ENCODE measurements at regions not wholly inside any gene's neighbourhood (a gene's known extent, or its start where the extent isn't known, plus 50 kb on each side); places are given as distances from the start of the nearest gene placed in this dataset.
A peak's percentile ranks its signal among the peaks of the same experiment; 100 is the strongest.
"Not testable (repeated sequence)": the region's sequence is repeated elsewhere in the genome, so short reads cannot be mapped to it uniquely, and the experiment has no call there.

DNA sequence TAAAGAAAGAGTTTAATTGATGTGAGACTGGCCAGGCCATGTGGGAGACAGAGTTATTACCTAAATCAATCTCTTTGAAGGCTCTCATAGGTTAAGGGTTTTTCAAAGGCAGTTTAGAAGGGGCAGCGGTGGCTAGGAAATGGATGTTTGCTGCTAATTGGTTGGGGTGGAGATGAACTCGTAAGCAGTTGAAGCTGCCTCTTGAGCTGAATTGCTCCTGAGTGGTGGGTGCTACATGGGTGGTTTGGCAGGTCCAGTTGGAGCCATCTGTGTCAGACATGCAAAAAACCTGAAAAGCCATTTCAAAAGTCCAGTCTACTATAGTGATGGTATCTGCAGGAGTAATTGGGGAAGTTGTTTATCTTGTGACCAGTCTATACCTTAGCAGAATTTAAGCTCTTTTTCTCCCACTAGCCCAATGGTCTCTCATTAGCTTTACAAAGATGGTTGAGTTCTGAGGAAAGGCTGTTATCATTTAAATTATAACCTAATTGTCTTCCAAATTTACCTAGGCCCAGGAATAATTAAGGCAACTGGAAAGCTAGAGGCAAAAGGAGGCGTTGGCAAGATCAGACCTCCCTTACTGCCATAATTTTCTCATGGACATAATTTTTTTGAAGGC, 762.4 kb upstream of the FRG1 start:
- no peak for DNase-seq (ENCODE audit: low read depth in 2 of 2)

DNA sequence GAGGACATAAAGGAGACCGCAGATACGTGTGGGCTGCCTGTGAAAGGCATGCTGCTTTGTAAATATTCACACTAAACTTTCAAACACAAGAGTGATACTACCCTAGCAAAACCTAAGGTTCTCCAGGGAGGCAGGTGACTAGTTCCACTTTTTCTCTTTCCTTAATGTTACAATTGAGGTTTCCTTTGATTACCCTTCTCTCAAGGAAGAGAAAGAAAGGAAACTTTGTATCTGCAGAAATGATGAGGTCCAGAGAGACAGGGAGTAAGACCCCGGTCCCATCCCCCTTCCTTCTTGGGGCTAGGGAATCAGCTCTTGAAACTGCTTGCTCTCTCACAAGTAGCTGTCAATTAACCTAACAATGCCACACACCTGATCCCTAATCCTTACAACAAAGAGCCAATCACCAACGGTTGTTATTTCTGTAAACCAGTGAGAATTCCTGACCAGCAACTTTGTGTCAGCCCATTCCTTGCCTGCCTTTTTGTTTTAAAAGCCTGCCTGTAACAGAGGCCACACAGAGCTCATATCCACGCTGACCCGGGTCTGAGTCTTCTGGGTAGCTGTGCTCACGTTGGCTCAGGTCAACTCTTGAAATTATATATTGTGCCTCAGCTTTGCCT, 754.8 kb upstream of the FRG1 start:
- DNase-seq (ENCODE audit: low read depth in 2 of 2) = no peak

DNA sequence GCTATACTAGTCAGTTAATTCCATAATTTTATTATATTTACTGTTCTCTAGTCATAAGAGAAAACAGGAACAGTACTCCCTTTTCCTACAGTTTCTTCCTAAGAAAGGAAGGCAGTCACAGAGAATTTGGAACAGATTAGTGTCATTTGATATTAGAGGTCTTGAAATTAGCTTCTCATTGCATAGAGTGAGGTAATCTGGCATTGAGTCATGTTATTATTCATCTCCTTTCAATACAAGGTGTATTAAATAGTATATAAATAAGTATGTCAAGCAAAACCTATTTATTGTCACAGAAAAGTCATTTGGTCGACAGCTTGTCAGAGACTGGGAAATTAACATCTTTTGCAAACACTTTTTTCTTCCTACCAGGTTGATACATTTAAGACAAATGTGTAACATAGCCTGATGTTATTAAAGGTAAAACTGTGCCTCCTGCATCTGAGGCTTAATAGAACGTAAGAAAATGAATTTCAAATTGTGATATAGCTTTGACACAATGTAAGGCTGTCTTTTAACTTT, 753.1 kb upstream of the FRG1 start:
- DNase-seq (ENCODE audit: low read depth in 2 of 2) = no peak

DNA sequence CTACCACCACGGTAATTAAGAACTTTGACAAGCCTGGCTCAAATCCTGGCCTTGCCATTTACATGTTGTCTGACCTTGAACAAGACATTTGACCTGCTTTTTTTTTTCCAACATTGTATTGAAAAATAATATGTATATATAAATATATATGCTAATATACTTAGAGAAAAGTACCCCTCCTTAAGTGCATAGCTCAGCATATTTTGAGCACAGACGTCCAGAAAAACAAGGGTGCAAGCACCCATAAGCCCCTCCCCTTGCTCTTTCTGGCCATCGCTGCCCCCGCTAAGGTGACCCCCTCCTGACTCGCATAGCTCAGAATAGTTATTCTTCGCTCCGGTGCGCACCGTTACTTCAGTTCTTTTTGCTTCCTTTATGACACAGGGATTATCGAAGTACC, 742.0 kb upstream of the FRG1 start:
- DNase-seq (ENCODE audit: low read depth in 2 of 2) = no peak

DNA sequence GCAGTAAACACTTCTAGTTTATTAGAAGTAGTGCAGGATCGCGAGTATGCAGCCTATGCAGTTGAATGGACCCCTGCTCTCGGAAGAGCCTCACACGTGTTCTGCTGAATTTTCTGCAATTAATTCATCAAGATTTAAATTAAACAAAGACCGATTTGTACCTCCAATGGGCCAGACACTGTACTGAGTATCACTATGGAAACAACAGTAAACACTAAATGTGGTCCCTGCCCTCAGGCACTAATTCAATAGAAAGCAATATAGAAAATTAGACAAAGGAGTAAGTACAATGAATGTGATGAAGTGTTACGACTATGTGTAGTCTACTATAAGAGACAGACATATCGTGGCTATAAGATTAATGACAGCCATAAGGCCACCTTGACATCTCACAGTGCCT, 740.3 kb upstream of the FRG1 start:
- DNase-seq (ENCODE audit: low read depth in 2 of 2) = no peak

DNA sequence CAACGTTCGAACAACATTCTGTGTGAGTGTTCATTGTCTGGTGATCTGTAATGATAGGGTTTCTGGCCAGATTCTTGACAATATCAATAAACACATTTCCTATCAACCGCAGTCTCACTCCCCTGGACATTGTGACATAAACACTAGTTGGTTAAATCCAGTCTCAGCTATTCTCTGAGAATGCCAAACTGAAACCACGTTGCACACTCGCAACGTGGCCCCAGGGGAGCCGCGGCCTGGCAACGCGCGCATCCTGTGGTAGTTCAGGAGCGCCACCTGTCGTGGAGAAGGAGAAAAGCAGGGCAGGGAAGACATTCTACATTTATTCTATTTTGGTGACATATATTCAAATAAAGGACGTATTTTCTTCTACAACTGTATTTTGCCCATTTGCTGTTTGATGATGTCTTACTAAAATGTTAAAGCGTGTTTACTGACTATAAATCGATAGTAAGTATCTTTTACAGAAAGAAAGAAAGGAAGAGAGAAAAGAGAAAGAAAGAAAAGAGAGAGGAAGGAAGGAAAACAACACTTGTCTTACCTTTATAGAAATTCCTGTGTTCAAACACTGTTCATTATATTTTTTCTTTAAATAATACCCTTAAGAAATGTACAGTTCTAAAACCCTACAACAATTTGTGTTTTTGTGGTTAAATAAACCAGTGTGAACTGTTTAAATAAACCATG, 738.3 kb upstream of the FRG1 start:
- DNase-seq (ENCODE audit: low read depth in 2 of 2) = peak in 1 of 2 donors; percentile 11

DNA sequence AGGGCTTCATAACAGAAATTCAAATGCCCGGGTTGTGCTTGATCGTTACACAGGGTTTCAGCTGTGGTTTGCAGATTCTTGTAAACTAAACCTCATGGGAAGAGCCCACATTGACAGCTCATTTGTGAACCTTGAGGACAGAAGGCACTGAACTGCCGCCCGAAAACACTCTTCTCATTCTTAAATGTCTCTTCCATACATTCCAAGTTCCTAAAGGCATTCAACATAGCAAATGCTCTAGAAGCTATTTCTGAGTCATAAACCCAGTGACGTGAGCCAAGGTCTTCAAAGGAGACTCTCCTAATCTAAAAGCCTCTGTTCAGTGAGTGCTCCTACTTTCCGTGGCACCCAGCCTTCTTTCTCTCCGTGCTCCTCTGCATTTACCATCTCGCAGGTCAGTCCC, 737.8 kb upstream of the FRG1 start:
- no peak for DNase-seq (ENCODE audit: low read depth in 2 of 2)

DNA sequence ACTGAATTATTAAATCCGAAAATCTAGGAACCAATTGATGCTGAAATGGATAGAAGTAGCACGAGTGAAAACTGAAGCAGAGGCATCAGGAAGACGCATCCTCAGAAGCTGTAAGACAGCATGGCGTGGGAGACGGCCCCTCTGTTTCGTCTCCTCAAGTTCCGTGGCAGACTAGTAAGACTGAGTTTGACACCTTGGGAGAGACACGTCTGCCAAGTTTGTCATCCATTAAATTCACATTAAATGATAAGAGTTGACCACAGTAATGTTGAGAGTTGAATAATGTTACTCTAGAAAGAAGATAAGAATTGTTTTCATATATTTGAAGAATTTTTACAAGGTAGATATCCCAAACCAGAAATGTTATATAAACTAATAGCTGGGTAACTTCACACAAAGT, 736.1 kb upstream of the FRG1 start:
- DNase-seq (ENCODE audit: low read depth in 2 of 2) = no peak

DNA sequence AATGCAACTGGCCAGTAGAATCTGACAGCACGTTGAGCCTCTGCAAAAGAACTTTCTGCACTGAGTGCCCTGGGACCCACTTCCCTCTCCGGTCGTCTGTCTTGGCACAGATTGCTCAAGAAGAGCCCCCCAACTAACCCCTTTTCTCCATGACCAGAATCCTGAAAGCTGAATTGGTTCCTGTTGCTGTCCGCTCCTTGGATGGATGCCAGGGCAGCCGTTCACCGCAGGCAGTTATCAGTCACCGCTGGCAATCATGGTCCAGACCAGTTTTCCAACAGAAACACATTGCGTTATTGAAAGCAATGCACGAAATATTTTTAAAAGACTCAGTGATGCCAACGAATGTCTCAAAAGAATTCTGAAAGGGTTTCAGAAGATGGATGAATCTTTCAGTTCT, 733.7 kb upstream of the FRG1 start:
- DNase-seq (ENCODE audit: low read depth in 2 of 2) = no peak

DNA sequence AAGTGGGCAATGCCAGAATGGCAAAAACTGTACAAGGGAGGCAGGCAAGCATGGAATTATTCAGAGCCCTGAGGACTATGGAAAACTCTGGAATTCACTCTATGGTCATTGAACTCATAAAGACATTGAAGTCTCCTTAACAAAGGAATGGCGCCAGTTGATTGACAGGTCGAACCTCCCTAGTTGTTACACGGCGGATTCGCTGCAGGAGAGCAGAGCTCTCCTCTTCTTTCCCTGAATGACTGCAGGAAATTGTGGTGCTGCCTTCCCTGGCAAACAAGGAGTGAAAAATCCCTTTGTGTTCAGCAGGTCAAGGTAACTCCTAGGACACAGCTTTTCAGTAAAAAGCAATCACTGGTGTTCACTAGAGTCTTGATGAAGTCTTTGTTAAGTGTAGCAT, 732.8 kb upstream of the FRG1 start:
- no peak for DNase-seq (ENCODE audit: low read depth in 2 of 2)

DNA sequence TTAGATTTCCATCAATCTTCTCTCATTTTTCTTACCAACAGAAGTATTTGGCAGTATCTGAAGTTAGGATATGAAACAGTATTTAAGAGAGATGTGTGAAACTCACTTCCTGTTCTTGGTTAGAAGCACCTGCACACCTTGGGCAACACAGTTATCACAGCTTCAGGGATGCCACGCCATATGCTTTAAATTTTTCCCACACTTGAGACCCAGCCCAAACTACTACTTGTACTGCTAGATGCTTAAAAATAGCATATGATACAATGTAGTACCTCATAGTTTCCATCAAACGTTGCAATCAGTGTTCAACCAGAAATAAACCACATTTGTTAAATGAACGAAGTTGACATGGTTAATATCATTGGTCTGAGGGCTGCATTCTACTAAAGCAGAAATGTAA, 725.1 kb upstream of the FRG1 start:
- no peak for DNase-seq (ENCODE audit: low read depth in 2 of 2)

DNA sequence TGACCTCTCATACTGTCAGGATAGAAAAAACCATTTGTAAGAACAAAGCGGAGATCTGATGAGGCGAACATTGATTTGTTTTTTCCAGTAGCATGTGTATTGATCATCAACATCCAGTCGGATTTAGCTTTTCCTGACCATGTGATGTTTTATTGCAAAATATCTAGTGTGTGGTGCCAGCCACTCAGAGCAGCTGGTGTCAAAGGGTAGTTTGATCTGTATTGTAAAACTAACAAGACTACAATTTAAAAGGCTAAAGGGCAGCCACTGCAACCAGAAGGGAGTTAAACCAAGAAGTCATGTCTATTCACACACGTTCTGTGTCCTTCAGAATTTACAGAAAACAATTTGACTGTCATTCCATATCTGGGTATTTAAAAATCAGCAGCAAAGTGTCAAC, 719.0 kb upstream of the FRG1 start:
- no peak for DNase-seq (ENCODE audit: low read depth in 2 of 2)

DNA sequence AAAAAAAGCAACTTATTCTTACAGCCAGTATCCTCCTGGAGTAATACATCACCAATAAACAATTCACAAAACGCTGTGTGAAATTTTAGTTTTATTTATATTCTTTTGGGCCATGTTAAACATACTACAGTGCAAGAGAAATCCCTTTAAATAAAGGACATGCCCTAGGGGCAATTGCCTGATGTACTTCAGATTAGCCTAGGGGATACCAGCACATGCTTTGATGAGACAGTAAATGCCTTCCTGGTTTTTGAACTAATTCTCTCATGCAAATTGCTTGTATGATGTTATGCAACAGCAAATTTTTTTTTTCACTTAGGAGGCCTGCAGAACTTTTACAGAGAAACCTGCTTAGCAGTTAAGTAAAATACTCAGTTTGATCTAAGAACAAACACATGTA, 711.9 kb upstream of the FRG1 start:
- no peak for DNase-seq (ENCODE audit: low read depth in 2 of 2)

DNA sequence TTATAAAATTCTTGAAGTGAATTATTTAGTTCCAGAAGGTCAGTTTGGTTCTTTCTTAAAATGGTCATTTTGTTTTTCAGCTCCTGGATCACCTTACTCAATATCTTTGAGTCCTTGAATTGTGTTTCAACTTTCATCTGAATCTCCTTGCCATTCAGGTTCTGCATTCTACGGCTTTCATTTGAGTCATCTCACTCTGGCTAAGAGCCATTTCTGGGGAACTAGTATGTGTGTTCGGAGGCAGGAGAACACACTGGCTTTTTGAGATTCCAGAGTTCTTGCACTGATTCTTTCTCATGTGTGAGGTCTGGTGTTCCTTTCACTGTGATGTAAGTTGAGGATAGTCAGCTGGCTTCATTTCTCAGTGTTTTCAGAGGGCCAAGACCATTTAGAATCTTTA, 708.4 kb upstream of the FRG1 start:
- DNase-seq (ENCODE audit: low read depth in 2 of 2) = no peak

DNA sequence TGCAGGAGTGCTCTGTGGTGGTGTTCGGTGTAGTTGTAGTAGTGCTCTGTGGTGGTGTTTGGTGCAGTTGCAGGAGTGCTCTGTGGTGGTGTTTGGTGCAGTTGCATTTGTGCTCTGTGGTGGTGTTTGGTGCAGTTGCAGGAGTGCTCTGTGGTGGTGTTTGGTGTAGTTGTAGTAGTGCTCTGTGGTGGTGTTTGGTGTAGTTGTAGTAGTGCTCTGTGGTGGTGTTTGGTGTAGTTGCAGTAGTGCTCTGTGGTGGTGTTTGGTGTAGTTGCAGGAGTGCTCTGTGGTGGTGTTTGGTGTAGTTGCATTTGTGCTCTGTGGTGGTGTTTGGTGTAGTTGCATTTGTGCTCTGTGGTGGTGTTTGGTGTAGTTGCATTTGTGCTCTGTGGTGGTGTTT, 706.9 kb upstream of the FRG1 start:
- not testable (repeated sequence) for DNase-seq (ENCODE audit: low read depth in 2 of 2)

DNA sequence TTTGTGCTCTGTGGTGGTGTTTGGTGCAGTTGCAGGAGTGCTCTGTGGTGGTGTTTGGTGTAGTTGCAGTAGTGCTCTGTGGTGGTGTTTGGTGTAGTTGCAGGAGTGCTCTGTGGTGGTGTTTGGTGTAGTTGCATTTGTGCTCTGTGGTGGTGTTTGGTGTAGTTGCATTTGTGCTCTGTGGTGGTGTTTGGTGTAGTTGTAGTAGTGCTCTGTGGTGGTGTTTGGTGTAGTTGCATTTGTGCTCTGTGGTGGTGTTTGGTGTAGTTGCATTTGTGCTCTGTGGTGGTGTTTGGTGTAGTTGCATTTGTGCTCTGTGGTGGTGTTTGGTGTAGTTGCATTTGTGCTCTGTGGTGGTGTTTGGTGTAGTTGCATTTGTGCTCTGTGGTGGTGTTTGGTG, 705.7 kb upstream of the FRG1 start:
- not testable (repeated sequence) for DNase-seq (ENCODE audit: low read depth in 2 of 2)

DNA sequence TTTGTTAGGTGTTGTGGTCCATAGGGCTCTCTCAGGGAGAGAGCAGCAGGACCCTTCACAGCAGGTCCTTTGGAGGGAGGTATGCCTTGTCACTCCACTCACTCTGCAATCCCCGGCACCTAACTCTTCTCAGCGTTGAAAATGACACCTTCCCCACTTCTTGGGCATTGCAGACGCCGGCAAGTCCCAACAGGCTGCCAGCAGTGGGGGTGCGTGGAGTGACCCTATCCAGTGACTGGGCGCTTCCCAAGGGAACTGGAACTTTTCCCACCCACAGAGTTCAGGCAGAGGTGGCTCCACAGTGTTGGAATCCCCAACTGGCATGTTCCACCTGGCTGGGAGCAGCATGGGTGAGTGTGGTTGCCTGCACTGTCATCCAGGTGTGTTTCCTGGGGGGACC, 705.1 kb upstream of the FRG1 start:
- no peak for DNase-seq (ENCODE audit: low read depth in 2 of 2)

DNA sequence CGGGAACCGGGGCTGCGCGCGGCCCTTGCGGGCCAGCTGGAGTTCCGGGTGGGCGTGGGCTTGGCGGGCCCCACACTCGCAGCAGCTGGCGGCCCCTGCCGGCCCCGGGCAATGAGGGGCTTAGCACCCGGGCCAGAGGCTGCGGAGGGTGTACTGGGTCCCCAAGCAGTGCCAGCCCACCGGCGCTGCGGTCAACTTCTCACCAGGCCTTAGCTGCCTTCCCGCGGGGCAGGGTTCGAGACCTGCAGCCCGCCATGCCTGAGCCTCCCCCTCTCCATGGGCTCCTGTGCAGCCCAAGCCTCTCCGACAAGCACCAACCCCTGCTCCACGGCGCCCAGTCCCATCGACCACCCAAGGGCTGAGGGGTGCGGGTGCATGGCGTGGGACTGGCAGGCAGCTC, 704.4 kb upstream of the FRG1 start:
- not testable (repeated sequence) for DNase-seq (ENCODE audit: low read depth in 2 of 2)

DNA sequence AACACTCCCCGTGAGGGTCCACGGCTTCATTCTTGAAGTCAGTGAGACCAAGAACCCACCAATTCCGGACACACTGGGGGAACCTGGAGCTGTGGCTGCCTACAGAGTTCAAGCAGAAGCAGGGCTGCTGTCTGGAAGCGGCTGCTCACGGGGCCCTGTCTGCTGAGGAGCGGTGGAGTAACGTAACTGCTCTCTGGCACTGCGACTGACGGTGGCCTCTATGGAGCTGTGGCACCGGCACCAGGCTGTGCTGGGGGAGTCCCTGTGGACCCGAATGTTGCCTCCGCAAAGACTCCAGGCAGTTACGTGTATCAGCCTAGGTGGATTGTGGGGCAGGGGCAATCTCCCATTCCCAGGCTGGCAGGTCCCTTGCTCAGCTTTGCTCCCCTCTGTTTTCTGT, 703.3 kb upstream of the FRG1 start:
- DNase-seq (ENCODE audit: low read depth in 2 of 2) = no peak

DNA sequence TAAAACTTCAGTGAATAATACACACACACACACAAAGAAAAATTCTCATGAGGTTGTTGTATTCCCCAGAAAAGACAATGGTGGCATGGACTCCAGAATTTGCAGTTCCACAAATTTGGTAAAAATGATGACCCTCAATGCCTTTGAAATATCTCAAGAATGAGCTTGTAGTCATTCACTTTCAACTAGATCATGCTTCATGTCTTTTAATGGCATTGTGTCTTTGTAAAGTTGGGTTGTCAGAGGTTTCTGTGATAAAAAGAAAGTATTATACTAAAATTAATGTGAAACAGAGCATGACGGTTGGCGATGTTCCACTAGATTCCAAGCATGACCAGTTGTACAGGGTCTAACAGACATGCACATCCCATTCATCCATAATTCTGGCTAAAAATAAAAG, 685.0 kb upstream of the FRG1 start:
- no peak for DNase-seq (ENCODE audit: low read depth in 2 of 2)

DNA sequence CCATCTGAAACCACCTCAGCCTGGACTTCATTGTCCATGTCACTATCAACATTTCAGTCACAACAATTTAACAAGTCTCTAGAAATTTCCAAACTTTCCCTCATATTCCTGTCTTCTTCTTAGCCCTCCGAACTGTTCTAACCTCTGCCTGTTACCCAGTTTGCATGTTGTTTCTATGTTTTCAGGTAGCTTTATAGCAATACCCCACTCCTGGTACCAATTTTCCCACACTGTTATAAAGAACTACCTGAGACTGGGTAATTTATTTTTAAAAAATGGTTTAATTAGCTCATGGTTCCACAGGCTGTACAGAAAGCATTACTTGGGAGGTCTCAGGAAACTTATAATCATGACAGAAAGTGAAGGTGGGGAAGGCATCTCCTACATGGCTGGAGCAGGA, 679.2 kb upstream of the FRG1 start:
- no peak for DNase-seq (ENCODE audit: low read depth in 2 of 2)

DNA sequence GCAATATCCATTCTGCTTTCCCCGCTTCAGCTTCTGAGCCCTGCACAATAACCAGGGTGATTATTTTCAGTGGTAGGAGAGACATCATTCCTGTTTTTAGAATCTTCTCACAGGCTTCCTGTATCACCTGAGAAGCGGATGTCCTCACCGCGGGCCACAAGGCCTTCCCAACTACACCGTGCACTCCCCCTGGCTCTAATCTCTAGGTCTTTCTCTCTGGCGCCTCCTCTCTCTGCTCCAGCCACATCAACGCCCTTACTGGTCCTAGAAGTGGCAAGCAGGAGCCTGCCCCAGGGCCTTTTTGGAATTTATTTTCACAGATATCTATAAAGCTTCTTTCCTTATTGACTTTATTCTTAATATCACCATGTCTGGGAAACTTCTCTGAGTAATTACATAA, 675.2 kb upstream of the FRG1 start:
- DNase-seq (ENCODE audit: low read depth in 2 of 2) = no peak

DNA sequence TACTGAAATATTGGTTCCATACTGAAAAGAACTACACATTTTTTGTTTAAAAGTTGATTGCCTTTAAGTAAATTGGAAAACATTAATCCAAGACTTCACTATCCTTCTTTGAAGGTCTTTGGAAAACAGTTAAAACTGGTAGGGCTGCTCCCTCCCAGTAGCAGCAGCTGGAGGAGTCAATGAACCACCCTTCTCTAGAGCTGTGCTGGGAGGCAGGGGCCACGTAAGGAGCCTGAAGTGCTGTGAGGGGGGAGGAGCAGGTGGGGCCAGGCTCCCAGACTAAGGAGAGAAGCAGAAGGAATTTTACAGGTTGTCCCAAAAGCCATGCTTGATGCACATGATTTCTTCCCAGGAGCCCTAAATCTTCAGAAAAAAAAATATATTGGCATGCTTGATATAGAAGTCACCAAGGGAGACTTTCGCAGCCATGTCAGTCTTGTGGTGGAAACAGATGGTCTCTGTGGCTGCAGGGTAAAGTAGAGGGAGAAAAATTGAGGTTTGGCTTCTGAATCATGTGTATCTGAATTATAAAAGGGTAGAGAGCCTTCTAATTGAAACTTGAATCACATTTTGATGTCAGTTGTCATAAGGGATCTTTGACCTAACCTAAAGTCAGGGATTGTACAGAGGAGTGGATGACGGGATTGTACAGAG, 673.2 kb upstream of the FRG1 start:
- DNase-seq (ENCODE audit: low read depth in 2 of 2) = no peak
